Epithelial cell of proximal tubule (primary cell): ENCODE measurements at regions not wholly inside any gene's neighbourhood (a gene's known extent, or its start where the extent isn't known, plus 50 kb on each side); places are given as distances from the start of the nearest gene placed in this dataset.

Source experiments
- DNase-seq: peaks from one replicate; pipeline ENCODE4 v3.0.0-alpha.2; 2011; ENCODE audit warnings: low read depth
- H3K4me3 ChIP-seq: 2 replicates; pipeline ENCODE4 v1.5.1; 2011; ENCODE audit warnings: low read depth, mild to moderate bottlenecking, low read length
- CTCF ChIP-seq: conservative IDR thresholded peaks from 2 replicates; pipeline ENCODE4 v1.5.1; 2012; ENCODE audit warnings: low read depth, mild to moderate bottlenecking, low read length

- DNase-seq: no peak
- no peak for TF ChIP-seq CTCF
- no peak overlapping the region for H3K4me3 ChIP-seq
Measured at GRCh38 chr7:81562581-81562980, 207.3 kb downstream of the HGF start.

GRCh38 chr7:81560708-81561107, 209.1 kb downstream of the HGF start:
- TF ChIP-seq CTCF: no peak
- DNase-seq: no peak
- H3K4me3 ChIP-seq: no peak overlapping the region

DNA sequence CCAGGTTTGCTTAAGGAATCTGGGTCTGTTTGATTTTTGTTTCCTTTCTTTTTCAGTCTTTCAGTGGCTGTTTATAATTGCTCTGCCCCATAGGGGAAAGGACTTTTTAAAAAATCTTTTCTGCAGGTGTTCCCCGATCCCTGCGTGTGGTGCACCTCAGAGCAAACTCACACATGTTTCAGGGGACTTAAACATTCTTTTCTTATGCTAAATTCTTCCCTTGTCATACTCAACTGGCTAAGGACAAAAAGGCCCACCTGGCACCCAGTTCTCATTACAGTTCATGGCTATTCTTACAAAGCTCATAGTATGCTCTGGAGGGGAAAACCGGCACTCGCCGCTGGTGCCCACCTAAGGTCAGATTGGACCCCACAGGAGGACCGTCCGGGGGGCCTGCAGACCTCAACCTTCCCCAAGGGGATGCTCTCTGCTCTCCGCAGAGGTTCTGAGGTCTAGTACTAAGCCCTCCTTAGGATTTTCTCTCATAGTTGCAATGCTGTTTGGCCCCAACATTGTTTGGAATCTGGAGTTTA, 220.3 kb downstream of the HGF start:
- TF ChIP-seq CTCF: no peak
- no peak overlapping the region for H3K4me3 ChIP-seq
- no peak for DNase-seq

DNA sequence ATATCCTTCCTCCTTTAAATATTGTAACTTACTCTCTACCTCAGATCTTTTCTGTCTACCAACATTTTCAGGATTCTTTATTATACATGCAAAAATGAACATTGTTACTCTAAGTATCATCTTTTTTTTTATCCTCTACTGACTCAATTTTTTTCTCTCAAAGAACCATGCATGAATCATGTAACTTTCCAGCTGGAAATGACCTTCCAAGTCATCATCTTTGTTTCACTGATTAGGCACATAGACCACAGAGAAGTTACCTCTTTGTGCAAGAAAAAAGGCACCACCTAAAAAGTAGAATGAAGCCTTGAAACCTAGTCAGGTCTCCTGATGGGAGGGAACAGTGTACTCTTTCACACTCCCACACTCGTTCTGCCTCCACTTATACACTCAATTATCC, 234.9 kb downstream of the HGF start:
- no peak for TF ChIP-seq CTCF
- H3K4me3 ChIP-seq: no peak overlapping the region
- DNase-seq: no peak

- H3K4me3 ChIP-seq: no peak overlapping the region
- DNase-seq: no peak
- no peak for TF ChIP-seq CTCF
Measured at GRCh38 chr7:81534446-81534845, 235.4 kb downstream of the HGF start.

- TF ChIP-seq CTCF: no peak
- no peak for DNase-seq
Measured at GRCh38 chr7:81533931-81534330, 235.9 kb downstream of the HGF start.

GRCh38 chr7:81533426-81533825, 236.4 kb downstream of the HGF start:
- no peak overlapping the region for H3K4me3 ChIP-seq
- no peak for DNase-seq
- TF ChIP-seq CTCF: no peak

More at GRCh38 chr7:81533931-81534330, 235.9 kb downstream of the HGF start:
- no peak overlapping the region for H3K4me3 ChIP-seq
